Kidney (tissue), 13 donors: ENCODE measurements at regions not wholly inside any gene's neighbourhood (a gene's known extent, or its start where the extent isn't known, plus 50 kb on each side); places are given as distances from the start of the nearest gene placed in this dataset.
"Not testable (repeated sequence)": the region's sequence is repeated elsewhere in the genome, so short reads cannot be mapped to it uniquely, and the experiment has no call there.

Source experiments
- DNase-seq, 5 donors: peaks; one replicate each; pipeline ENCODE4 v3.0.0-alpha.2; 2013 to 2020
- FAIRE-seq: peaks from 2 replicates; lab custom pipeline; 2012; peaks lifted over from hg19 to GRCh38; lab: Jason Lieb, UNC
- H3K27ac ChIP-seq, 2 donors: one replicate each; pipeline ENCODE4 v1.7.0; 2013; ENCODE audit warnings: low read depth in 2 of 2, low read length in 2 of 2, inconsistent platforms in 1 of 2
- H3K27me3 ChIP-seq: one replicate; pipeline ENCODE4 v1.7.1; 2013; ENCODE audit warnings: low read length, inconsistent platforms; ENCODE audit not compliant: control insufficient read depth, insufficient read depth
- H3K36me3 ChIP-seq, 3 donors: one replicate each; pipeline versions ENCODE4 v1.7.0 to v1.7.1; 2013; ENCODE audit warnings: low read length in 3 of 3, control low read depth in 1 of 3, inconsistent platforms in 1 of 3; ENCODE audit not compliant: insufficient read depth in 3 of 3, control insufficient read depth in 2 of 3
- H3K4me1 ChIP-seq, 3 donors: one replicate each; pipeline versions ENCODE4 v1.7.0 to v1.7.1; 2013; ENCODE audit warnings: low read length in 3 of 3, inconsistent platforms in 1 of 3, low read depth in 1 of 3; ENCODE audit not compliant: control insufficient read depth in 2 of 3, insufficient read depth in 2 of 3
- H3K4me3 ChIP-seq, 3 donors: one replicate each; pipeline versions ENCODE4 v1.7.0 to v1.8.1; 2013; ENCODE audit warnings: low read length in 3 of 3, control low read depth in 1 of 3, inconsistent platforms in 1 of 3
- H3K9ac ChIP-seq, 3 donors: one replicate each; pipeline versions ENCODE4 v1.7.0 to v1.7.1; 2013; ENCODE audit warnings: low read length in 3 of 3, control low read depth in 1 of 3, inconsistent platforms in 1 of 3
- H3K9me3 ChIP-seq, 3 donors: one replicate each; pipeline versions ENCODE4 v1.7.0 to v1.7.1; 2013; ENCODE audit warnings: low read length in 3 of 3, control low read depth in 1 of 3, inconsistent platforms in 1 of 3; ENCODE audit not compliant: control insufficient read depth in 2 of 3, insufficient read depth in 1 of 3
- intact Hi-C: fragments of 100-400 bp; cut with DNase I; formaldehyde crosslinking; loops from one replicate; pipeline ENCODE4 v1.11.1; 2022
- TF ChIP-seq, protein P1 (sequence below): IDR thresholded peaks from 3 replicates; pipeline ENCODE4 v1.5.1; 2012; ENCODE audit warnings: mild to moderate bottlenecking, moderate library complexity, borderline replicate concordance; ENCODE audit not compliant: insufficient read depth; ENCODE audit errors: extremely low read depth
- donor health status: control.
- donor health status: control.
- donor health status: control.
- donor health status: control.
- donor health status: control.
- donor health status: DM: yes; HTN: yes; CAD: no.
- donor health status: Normal renal cell carcinoma (clear cell type).

DNA sequence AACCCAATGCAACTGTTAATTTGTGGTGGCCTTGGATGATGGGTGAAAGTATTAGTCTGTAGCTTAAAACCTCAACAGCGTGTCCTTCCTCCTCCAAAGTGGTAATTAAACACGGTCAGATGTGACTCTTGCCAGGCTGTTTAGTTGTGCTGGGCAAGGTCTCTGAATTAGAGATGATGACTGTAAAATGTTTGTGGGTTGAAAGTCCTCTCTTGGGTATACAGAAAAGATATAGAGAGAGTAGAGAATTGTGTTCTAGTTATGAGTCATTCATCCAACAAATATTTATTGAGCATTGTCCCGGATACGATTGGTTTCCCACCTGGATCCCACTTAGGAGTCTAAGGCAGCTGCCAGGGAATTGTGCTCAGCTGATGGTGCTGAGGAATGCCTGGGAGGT, 343.7 kb downstream of the NPIPA7 start:
- H3K9ac ChIP-seq, H3K36me3 ChIP-seq, FAIRE-seq, H3K27ac ChIP-seq, H3K4me3 ChIP-seq, H3K4me1 ChIP-seq, DNase-seq, H3K9me3 ChIP-seq, intact Hi-C loops, H3K27me3 ChIP-seq: not testable (repeated sequence)

DNA sequence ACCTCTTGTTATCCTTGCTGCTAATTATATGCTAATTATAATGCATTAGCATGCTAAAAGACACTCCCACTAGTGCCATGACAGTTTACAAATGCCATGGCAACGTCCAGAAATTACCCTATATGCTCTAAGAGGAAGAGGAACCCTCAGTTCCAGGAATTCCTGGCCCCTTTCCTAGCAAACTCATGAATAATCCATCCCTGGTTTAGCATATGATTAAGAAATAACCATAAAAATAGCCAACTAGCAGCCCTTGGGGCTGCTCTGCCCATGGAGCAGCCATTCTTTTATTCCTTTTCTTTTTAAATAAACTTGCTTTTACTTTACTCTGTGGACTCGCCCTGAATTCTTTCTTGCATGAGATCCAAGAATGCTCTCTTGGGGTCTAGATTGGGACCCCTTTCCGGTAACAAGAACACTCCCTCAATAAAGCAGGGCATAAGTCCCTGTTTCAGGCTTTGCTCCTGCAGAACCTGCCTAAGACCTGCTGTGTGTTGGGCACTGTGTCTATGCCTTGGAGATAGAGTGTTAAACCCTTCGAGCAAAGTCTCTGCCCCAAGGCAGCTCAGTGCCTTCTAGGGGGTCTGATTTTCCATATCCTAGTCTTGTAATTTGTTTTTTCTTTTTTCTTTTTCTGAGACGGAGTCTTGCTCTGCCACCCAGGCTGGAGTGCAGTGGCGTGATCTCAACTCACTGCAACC, 345.0 kb downstream of the NPIPA7 start:
- DNase-seq, H3K36me3 ChIP-seq, H3K4me3 ChIP-seq, H3K27me3 ChIP-seq, FAIRE-seq, H3K4me1 ChIP-seq, H3K9me3 ChIP-seq, intact Hi-C loops, H3K9ac ChIP-seq, H3K27ac ChIP-seq: not testable (repeated sequence)

DNA sequence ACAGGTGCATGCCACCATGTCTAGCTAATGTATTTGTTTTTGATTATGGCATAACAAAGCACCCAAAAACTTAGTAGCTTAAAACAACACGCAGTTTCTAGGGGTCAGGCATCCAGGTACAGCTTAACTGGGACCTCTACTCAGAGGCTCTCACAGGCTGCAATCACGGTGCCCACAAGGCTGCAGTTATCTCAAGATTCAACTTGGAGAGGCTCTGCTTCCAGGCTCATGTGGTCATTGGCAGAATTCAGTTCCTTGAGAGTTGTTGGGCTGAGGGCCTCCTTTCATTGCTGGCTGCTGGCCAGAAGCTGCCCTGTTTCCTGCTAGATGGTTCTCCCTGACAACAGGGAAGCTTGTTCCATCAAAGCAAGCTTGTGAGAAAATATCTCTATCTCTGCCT, 348.1 kb downstream of the NPIPA7 start:
- H3K27ac ChIP-seq, intact Hi-C loops, H3K9ac ChIP-seq, H3K9me3 ChIP-seq, H3K36me3 ChIP-seq, FAIRE-seq, H3K27me3 ChIP-seq, H3K4me1 ChIP-seq, DNase-seq, H3K4me3 ChIP-seq: not testable (repeated sequence)

DNA sequence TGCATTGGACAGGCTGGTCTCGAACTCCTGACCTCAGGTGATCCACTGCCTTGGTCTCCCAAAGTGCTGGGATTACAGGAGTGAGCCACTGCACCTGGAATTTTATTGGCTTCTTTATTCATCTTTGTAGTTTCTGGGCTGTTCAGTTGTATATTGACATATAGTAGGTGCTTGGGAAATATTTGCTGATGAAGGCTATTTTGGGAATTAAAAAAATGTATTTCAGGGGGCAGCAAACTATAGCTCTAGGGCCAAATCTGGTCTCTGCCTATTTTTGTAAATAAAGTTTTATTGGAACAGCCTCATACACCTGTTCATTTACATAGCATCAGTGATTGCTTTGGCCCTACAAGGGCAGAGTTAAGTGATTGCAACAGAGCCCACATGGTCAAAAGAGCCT, 363.6 kb downstream of the NPIPA7 start:
- not testable (repeated sequence) for FAIRE-seq

DNA sequence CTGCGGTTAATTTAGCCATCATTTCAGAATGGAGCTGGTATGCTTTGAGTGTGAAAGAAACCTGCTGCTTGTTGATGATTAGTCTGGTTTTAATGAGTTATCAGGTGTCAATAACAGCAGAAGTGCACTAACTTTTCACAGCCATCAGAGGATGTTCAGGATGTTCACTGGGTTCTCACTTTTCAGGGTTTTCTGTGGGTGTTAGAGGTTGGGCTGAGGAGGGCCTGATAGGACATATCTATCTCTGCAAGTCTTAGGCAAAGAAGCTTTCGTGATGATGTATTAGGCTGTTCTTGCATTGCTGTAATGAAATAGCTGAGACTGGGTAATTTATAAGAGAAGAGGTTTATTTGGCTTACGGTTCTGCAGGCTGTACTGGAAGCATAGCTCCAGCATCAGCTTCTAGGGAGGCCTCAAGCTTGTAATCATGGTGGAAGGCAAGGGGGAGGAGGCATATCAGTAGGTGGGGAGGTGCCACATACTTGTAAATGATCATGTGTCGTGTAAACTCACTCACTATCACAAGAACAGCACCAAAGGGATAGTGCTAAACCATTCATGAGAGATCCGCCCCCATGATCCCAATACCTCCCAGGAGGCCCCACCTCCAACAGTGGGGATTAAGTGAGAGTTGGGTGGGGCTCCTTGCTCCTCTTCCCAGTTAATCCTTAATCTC, 376.2 kb downstream of the NPIPA7 start:
- H3K9me3 ChIP-seq, H3K27me3 ChIP-seq, intact Hi-C loops, H3K36me3 ChIP-seq, FAIRE-seq, H3K4me3 ChIP-seq, H3K27ac ChIP-seq, H3K4me1 ChIP-seq, DNase-seq, H3K9ac ChIP-seq: not testable (repeated sequence)

More for the DNA sequence above, 363.6 kb downstream of the NPIPA7 start:
- H3K27ac ChIP-seq, H3K4me3 ChIP-seq, H3K9me3 ChIP-seq, DNase-seq, H3K4me1 ChIP-seq, H3K27me3 ChIP-seq, H3K9ac ChIP-seq, H3K36me3 ChIP-seq, intact Hi-C loops: not testable (repeated sequence)

DNA sequence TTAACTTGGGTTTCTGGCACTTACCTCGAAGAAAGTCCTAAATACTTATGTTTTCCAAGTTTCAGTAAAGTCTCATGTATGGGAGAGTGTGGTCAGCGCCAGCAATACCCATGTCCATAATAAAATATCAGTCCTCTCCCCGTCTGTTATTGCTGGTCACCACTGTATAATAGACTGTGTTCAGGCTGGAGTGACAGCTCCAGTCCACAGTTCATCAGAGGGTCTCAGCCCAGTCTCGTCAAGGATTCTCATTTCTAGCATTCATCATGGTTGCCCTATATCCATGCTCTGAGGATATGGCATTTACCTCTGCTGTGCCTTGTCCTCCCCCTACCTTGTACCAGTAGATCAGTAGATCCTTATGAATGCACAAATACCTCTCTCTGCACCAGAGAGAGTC, 384.5 kb downstream of the NPIPA7 start:
- H3K27me3 ChIP-seq = no peaks in the 10 kb centered on the region
- no peak overlapping the region for H3K4me3 ChIP-seq
- peaks cover 0 to 2% (median 0%) of the 10 kb centered on the region in 3 donors for H3K9me3 ChIP-seq
- no peak overlapping the region for H3K9ac ChIP-seq
- no peaks in the 10 kb centered on the region for H3K36me3 ChIP-seq
- FAIRE-seq (no peak), DNase-seq (no peak)
- intact Hi-C loops = no loop called here
- H3K27ac ChIP-seq = no peak overlapping the region
- H3K4me1 ChIP-seq = no peaks in the 10 kb centered on the region
- TF ChIP-seq, protein P1, sequence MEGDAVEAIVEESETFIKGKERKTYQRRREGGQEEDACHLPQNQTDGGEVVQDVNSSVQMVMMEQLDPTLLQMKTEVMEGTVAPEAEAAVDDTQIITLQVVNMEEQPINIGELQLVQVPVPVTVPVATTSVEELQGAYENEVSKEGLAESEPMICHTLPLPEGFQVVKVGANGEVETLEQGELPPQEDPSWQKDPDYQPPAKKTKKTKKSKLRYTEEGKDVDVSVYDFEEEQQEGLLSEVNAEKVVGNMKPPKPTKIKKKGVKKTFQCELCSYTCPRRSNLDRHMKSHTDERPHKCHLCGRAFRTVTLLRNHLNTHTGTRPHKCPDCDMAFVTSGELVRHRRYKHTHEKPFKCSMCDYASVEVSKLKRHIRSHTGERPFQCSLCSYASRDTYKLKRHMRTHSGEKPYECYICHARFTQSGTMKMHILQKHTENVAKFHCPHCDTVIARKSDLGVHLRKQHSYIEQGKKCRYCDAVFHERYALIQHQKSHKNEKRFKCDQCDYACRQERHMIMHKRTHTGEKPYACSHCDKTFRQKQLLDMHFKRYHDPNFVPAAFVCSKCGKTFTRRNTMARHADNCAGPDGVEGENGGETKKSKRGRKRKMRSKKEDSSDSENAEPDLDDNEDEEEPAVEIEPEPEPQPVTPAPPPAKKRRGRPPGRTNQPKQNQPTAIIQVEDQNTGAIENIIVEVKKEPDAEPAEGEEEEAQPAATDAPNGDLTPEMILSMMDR = no peak

DNA sequence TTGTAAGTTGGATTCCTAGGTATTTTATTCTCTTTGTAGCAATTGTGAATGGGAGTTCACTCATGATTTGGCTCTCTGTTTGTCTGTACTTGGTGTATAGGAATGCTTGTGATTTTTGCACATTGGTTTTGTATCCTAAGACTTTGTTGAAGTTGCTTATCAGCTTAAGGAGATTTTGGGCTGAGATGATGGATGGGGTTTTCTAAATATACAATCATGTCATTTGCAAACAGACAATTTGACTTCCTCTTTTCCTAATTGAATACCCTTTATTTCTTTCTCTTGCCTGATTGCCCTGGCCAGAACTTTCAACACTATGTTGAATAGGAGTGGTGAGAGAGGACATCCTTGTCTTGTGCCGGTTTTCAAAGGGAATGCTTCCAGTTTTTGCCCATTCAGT, 391.8 kb downstream of the NPIPA7 start:
- H3K36me3 ChIP-seq, H3K4me1 ChIP-seq, FAIRE-seq, H3K27me3 ChIP-seq, H3K9ac ChIP-seq, intact Hi-C loops, H3K9me3 ChIP-seq, H3K27ac ChIP-seq, DNase-seq, H3K4me3 ChIP-seq: not testable (repeated sequence)
